ENCODE measurements at regions not wholly inside any gene's neighbourhood (a gene's known extent, or its start where the extent isn't known, plus 50 kb on each side); places are given as distances from the start of the nearest gene placed in this dataset.

DNA sequence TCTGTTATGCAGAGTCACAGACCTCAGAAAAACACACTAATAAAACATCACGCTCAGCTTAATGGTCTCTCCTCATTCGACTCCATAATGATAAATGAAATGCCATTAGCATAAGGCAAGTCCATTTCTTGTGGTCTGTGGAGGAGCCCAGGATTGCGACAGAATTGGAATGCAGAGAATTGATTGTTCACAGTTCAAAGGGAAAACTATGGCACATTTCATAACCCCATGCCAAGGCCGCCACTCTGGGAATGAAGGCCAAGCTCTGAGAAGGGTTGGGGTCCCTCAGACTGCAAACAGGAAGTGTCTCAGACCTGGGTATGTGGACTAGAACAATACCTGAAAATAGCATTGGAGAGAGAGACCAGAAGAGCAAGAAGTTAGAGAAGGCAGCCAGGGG lies 398.9 kb downstream of the ADRA2A start:
- Histone ChIP-seq H3K36me3 (ENCODE audit: low read depth) (no peaks in the 10 kb centered on the region), H3K4me1 (replicated peaks; ENCODE audit: insufficient read depth) (no peaks in the 10 kb centered on the region), H3F3A (ENCODE audit: insufficient read depth, low read depth) (no peaks in the 10 kb centered on the region), H3K27ac (no peak overlapping the region), H3K4me3 (no peak overlapping the region), H3K79me2 (ENCODE audit: low read depth) (no peaks in the 10 kb centered on the region), H2AFZ (no peak overlapping the region), H3K27me3 (ENCODE audit: insufficient read depth, low read depth) (no peaks in the 10 kb centered on the region), H3K4me2 (no peak overlapping the region), H3K9me3 (ENCODE audit: insufficient read depth, low read depth) (no peaks in the 10 kb centered on the region), H4K20me1 (ENCODE audit: insufficient read depth) (no peaks in the 10 kb centered on the region), H3K9me2 (ENCODE audit: insufficient read depth) (no peaks in the 10 kb centered on the region)
- BruUV-seq (replicated peaks), result no TSS peak
- TF ChIP-seq CTCF (conservative IDR thresholded peaks at IDR 0.05), result no peak
- no peak for TF ChIP-seq EZH2 (IDR thresholded peaks at IDR 0.05; ENCODE audit: low read depth)
- DNase-seq, result no peak
- intact Hi-C loops (cut with micrococcal nuclease; ENCODE audit: unreplicated experiment), result no loop called here
- CTCF ChIA-PET, result no interaction called here
- POLR2A ChIA-PET (ENCODE audit: unreplicated experiment), result no interaction called here

GRCh38 chr10:111478651-111479050 lies 401.8 kb downstream of the ADRA2A start:
- Histone ChIP-seq H3K4me2 (no peak overlapping the region), H4K20me1 (ENCODE audit: insufficient read depth) (no peaks in the 10 kb centered on the region), H3K4me1 (replicated peaks; ENCODE audit: insufficient read depth) (no peaks in the 10 kb centered on the region), H3K4me3 (no peak overlapping the region), H3F3A (ENCODE audit: insufficient read depth, low read depth) (no peaks in the 10 kb centered on the region), H3K9me2 (ENCODE audit: insufficient read depth) (no peaks in the 10 kb centered on the region), H2AFZ (no peak overlapping the region), H3K9me3 (ENCODE audit: insufficient read depth, low read depth) (no peaks in the 10 kb centered on the region), H3K36me3 (ENCODE audit: low read depth) (no peaks in the 10 kb centered on the region), H3K27me3 (ENCODE audit: insufficient read depth, low read depth) (no peaks in the 10 kb centered on the region), H3K79me2 (ENCODE audit: low read depth) (no peaks in the 10 kb centered on the region), H3K27ac (no peak overlapping the region)
- no peak for DNase-seq
- TF ChIP-seq CTCF (conservative IDR thresholded peaks at IDR 0.05) (no peak), EZH2 (IDR thresholded peaks at IDR 0.05; ENCODE audit: low read depth) (no peak)
- BruUV-seq (replicated peaks), result no TSS peak
- intact Hi-C loops (cut with micrococcal nuclease; ENCODE audit: unreplicated experiment), result no loop called here
- POLR2A ChIA-PET (ENCODE audit: unreplicated experiment), result no interaction called here
- CTCF ChIA-PET, result no interaction called here

- no peak overlapping the region for H3K27ac ChIP-seq
- no peak for DNase-seq
- no peaks in the 10 kb centered on the region for H3K36me3 ChIP-seq (ENCODE audit: low read depth)
- H3K4me1 ChIP-seq (replicated peaks; ENCODE audit: insufficient read depth), result no peaks in the 10 kb centered on the region
- no peak for TF ChIP-seq EZH2 (IDR thresholded peaks at IDR 0.05; ENCODE audit: low read depth)
- TF ChIP-seq CTCF (conservative IDR thresholded peaks at IDR 0.05), result no peak
- intact Hi-C loops (cut with micrococcal nuclease; ENCODE audit: unreplicated experiment), result no loop called here
- H3K9me2 ChIP-seq (ENCODE audit: insufficient read depth), result no peaks in the 10 kb centered on the region
- H3K9me3 ChIP-seq (ENCODE audit: insufficient read depth, low read depth), result no peaks in the 10 kb centered on the region
- H3K4me3 ChIP-seq, result no peak overlapping the region
- H2AFZ ChIP-seq, result no peak overlapping the region
- no peaks in the 10 kb centered on the region for H3K27me3 ChIP-seq (ENCODE audit: insufficient read depth, low read depth)
- ChIA-PET POLR2A (ENCODE audit: unreplicated experiment) (no interaction called here), CTCF (no interaction called here)
- no peaks in the 10 kb centered on the region for H4K20me1 ChIP-seq (ENCODE audit: insufficient read depth)
- no peaks in the 10 kb centered on the region for H3F3A ChIP-seq (ENCODE audit: insufficient read depth, low read depth)
- no peaks in the 10 kb centered on the region for H3K79me2 ChIP-seq (ENCODE audit: low read depth)
- H3K4me2 ChIP-seq, result no peak overlapping the region
- no TSS peak for BruUV-seq (replicated peaks)
Measured at GRCh38 chr10:111479966-111480365, 403.1 kb downstream of the ADRA2A start.
